ENCODE measurements at regions not wholly inside any gene's neighbourhood (a gene's known extent, or its start where the extent isn't known, plus 50 kb on each side); places are given as distances from the start of the nearest gene placed in this dataset.

- no peak for TF ChIP-seq RAD21 (IDR thresholded peaks at IDR 0.05; ENCODE audit: low read depth)
- no peak for TF ChIP-seq TAF1 (IDR thresholded peaks at IDR 0.05; ENCODE audit: low read depth)
- TF ChIP-seq FOXM1 (IDR thresholded peaks at IDR 0.05; ENCODE audit: borderline replicate concordance, low read depth): no peak
- TF ChIP-seq ZBTB7A (IDR thresholded peaks at IDR 0.05; ENCODE audit: low read depth): no peak
- TF ChIP-seq CEBPB (IDR thresholded peaks at IDR 0.05): no peak
These were observed 251.7 kb upstream of the GNPDA2 start for GRCh38 chr4:44978020-44978419.

- TF ChIP-seq TCF12 (IDR thresholded peaks at IDR 0.05; ENCODE audit: low read depth) (no peak), MAX (IDR thresholded peaks at IDR 0.05) (no peak), EP300 (IDR thresholded peaks at IDR 0.05; ENCODE audit: borderline replicate concordance) (no peak), TAF1 (IDR thresholded peaks at IDR 0.05; ENCODE audit: low read depth) (no peak), USF1 (IDR thresholded peaks at IDR 0.05) (no peak), NFIC (IDR thresholded peaks at IDR 0.05) (no peak), ZBTB7A (IDR thresholded peaks at IDR 0.05; ENCODE audit: low read depth) (no peak), FOXM1 (IDR thresholded peaks at IDR 0.05; ENCODE audit: borderline replicate concordance, low read depth) (no peak), TEAD4 (IDR thresholded peaks at IDR 0.05) (no peak), CEBPB (IDR thresholded peaks at IDR 0.05) (no peak), REST (IDR thresholded peaks at IDR 0.05; ENCODE audit: low read depth) (no peak), EGR1 (IDR thresholded peaks at IDR 0.05) (no peak), CREB1 (IDR thresholded peaks at IDR 0.05; ENCODE audit: low read depth) (no peak), RAD21 (IDR thresholded peaks at IDR 0.05; ENCODE audit: low read depth) (no peak), YY1 (IDR thresholded peaks at IDR 0.05; ENCODE audit: low read depth) (no peak)
These were observed 239.2 kb upstream of the GNPDA2 start for GRCh38 chr4:44965435-44966095.

GRCh38 chr4:44961001-44961755 lies 234.8 kb upstream of the GNPDA2 start:
- TF ChIP-seq CREB1 (IDR thresholded peaks at IDR 0.05; ENCODE audit: low read depth) (no peak), CEBPB (IDR thresholded peaks at IDR 0.05) (no peak), YY1 (IDR thresholded peaks at IDR 0.05; ENCODE audit: low read depth) (no peak), NFIC (IDR thresholded peaks at IDR 0.05) (no peak), RAD21 (IDR thresholded peaks at IDR 0.05; ENCODE audit: low read depth) (no peak), EGR1 (IDR thresholded peaks at IDR 0.05) (no peak), TAF1 (IDR thresholded peaks at IDR 0.05; ENCODE audit: low read depth) (no peak), EP300 (IDR thresholded peaks at IDR 0.05; ENCODE audit: borderline replicate concordance) (no peak), ZBTB7A (IDR thresholded peaks at IDR 0.05; ENCODE audit: low read depth) (no peak)

- TF ChIP-seq CREB1 (IDR thresholded peaks at IDR 0.05; ENCODE audit: low read depth) (no peak), YY1 (IDR thresholded peaks at IDR 0.05; ENCODE audit: low read depth) (no peak)
These were observed 205.4 kb upstream of the GNPDA2 start for GRCh38 chr4:44931720-44932119.

- TF ChIP-seq TEAD4 (IDR thresholded peaks at IDR 0.05) (no peak), YY1 (IDR thresholded peaks at IDR 0.05; ENCODE audit: low read depth) (no peak), RAD21 (IDR thresholded peaks at IDR 0.05; ENCODE audit: low read depth) (no peak), REST (IDR thresholded peaks at IDR 0.05; ENCODE audit: low read depth) (no peak), CEBPB (IDR thresholded peaks at IDR 0.05) (no peak), EGR1 (IDR thresholded peaks at IDR 0.05) (no peak), FOXM1 (IDR thresholded peaks at IDR 0.05; ENCODE audit: borderline replicate concordance, low read depth) (no peak), TCF12 (IDR thresholded peaks at IDR 0.05; ENCODE audit: low read depth) (no peak), EP300 (IDR thresholded peaks at IDR 0.05; ENCODE audit: borderline replicate concordance) (no peak), MAX (IDR thresholded peaks at IDR 0.05) (no peak)
These were observed 202.4 kb upstream of the GNPDA2 start for GRCh38 chr4:44928785-44929184.

Measured in Ishikawa (cell line).